HG02870 (cell line): ENCODE measurements at regions not wholly inside any gene's neighbourhood (a gene's known extent, or its start where the extent isn't known, plus 50 kb on each side); places are given as distances from the start of the nearest gene placed in this dataset.
"Not testable (repeated sequence)": the region's sequence is repeated elsewhere in the genome, so short reads cannot be mapped to it uniquely, and the experiment has no call there.

Source experiments
- ATAC-seq: cut with Tn5 transposase; IDR thresholded peaks from one replicate; pipeline ENCODE4 v1.9.1; 2021; ENCODE audit warnings: mild to moderate bottlenecking, moderate library complexity; ENCODE audit not compliant: unreplicated experiment

DNA sequence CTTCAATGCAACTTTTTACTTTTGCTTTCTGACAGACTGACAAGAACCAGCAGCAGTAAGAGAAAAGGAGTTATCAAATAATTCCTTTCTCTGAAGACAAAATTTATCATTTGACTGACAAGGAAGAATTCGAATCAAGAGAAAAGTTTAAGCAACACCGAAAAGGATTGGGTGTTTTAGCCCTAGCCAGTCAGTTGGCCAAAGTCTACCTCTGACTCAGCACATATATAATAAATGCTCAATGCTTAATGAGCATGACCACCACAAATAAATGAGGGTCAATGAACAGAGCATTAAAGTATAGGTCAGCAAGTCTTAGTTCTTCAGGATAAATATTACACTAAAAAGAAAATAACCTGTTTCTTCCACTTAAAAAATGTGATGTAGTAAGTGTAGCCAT lies 1603.5 kb upstream of the C9orf72 start:
- no peak for ATAC-seq

DNA sequence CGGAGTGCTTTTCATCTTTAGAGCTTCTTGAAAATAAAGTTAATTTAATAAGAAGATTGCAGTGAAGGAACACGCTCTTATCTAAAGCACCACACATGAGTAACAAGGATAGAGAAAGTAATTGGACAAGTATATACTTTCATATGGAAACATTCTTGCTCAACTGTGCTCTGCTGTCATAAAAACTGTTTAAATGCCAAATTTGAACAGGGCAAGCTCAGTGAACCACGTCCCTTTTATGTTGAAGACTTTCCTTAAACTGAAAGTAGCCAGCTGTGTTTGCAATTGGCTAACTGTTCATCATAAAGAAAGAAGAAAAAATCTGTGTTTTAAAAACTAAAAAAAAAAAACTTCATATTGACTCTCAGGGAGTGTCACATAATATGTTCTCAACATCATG lies 1610.7 kb upstream of the C9orf72 start:
- ATAC-seq: no peak

DNA sequence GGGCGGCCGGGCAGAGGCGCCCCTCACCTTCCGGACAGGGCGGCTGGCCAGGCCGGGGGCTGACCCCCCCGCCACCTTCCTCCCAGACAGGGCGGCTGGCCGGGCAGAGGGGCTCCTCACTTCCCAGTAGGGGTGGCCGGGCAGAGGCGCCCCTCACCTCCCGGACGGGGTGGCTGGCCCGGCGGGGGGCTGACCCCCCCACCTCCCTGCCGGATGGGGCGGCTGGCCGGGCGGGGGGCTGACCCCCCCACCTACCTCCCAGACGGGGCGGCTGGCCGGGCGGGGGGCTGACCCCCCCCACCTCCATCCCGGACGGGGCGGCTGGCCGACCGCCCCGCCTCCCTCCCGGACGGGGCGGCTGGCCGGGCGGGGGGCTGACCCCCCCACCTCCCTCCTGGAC lies 1615.5 kb upstream of the C9orf72 start:
- not testable (repeated sequence) for ATAC-seq

DNA sequence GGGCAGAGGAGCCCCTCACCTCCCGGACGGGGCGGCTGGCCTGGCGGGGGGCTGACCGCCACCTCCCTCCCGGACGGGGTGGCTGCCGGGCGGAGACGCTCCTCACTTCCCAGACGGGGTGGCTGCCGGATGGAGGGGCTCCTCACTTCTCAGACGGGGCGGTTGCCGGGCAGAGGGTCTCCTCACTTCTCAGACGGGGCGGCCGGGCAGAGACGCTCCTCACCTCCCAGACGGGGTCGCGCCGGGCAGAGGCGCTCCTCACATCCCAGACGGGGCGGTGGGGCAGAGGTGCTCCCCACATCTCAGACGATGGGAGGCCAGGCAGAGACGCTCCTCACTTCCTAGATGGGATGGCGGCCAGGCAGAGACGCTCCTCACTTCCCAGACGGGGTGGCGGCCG lies 1615.9 kb upstream of the C9orf72 start:
- not testable (repeated sequence) for ATAC-seq

DNA sequence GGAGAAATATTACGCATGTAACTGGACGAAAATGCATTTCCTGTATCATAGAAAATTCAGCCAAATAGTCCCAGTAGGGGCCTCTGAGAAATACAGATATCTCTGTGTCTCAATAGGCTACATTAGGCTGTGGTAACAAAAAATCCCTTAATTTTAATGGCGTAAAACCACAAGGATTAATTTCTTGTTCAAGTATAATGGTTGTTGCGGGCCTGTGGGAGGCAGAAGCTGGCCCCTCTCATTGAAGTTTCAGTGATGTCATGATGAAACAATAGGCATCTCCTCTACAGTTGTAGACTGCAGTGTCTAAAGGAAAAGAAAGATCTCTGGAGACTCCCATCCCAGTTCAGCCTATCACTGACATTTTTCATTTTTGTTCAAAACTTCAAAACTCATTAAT lies 1625.6 kb upstream of the C9orf72 start:
- no peak for ATAC-seq

DNA sequence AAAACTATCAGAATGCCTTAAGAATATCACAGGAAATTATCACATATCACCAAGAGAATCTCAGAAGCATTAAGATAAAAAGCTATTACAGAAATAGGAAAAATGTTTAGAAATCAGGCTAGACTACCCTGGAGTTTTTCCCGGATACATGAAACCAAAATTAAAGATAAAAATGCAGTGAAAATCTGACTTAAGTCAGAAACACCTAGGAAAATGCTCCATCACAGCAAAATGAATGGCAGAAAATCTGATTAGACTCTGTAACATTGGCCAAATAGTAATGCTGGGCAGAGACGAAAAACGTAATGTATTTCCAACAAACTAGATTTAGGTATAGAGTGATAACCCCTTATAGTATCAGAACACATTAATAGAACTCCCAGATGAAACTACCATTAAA lies 1626.7 kb upstream of the C9orf72 start:
- no peak for ATAC-seq

DNA sequence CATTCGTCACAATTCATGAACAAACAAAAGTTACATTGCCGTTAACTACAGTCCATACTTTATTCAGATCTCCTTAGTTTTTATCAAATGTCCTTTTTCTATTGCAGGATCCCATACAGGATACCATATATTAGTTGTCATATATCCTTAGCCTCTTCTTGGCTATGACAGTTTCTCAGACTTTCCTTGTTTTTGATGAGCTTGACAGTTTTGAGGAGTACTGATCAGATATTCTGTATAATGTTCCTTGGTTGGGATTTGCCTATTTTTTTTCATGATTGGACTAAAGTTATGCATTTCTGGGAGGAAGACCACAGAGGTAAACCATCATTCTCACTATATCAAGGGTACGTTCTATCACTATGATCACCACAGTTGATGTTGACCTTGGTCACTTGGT lies 1627.4 kb upstream of the C9orf72 start:
- ATAC-seq: no peak

DNA sequence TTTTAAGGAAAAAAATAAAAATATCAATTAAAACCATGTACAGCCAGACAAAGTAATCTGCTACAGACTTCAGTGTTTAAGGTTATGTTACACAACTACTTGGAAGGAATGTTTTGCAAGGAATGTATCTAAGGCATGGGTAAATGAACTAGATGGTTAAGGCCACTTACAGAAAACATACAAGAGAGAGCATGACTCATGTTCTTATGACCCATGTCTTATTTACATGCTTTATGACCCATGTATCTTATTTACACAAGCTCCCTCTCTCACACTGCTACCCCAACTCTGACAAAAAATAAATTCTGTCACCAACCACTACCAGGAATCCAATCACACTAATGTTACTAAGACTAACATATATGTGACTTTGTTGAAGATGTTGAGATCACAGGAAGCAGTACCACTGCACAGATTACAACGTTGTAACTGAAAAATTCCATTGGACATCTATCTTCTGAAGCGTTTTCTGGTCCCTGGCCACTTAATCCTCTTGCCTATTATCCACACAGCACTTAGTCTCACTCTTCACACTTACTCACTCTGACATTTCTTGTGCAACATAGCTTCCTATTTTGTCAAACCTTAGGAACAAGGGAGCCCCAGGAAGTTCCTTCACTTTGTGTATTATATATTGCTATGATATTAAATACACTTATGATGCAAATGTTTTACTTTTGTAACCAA lies 1630.1 kb upstream of the C9orf72 start:
- ATAC-seq: no peak

DNA sequence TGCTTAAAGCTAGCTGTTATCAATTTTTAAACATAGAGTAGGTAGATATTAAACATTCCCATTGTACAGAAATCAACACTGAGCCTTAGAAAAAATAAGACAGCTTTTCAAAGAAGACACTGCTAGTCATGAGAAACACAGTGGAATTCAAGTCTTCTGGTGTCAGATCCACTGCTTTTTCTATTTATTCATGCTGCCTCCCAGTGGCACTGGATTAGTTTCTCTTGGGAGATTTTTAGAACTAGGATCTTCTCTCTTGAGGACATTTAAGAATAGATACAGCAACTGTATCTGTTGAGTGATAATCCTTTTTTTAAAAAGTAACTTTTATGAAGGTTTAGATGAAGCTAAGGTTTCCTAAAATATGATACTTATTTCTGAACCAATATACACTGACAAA lies 1635.4 kb upstream of the C9orf72 start:
- no peak for ATAC-seq

DNA sequence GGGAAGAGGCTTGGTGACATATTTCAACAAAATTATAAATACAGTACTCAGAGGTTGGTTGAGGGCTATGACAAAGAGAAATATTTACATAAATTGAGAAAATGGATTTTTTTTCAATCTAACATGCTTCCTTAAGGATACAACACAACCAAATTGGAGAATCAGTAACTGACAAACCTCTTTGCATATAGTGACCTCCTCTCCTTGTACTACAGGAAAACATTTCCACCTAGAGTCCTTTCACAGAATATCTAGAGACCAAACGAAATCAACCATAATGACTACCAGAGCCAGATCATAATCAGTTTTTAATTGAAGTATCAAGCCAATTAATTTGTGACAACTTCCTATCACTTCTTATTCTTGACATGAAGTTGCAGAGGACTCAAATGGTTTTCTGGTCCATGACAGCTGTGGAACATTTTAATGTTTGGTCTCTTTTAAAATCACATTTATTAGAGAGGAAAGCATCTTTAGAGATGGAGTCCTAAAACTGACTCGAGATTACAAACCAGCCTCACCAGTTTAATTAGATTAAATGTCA lies 1636.5 kb upstream of the C9orf72 start:
- no peak for ATAC-seq

DNA sequence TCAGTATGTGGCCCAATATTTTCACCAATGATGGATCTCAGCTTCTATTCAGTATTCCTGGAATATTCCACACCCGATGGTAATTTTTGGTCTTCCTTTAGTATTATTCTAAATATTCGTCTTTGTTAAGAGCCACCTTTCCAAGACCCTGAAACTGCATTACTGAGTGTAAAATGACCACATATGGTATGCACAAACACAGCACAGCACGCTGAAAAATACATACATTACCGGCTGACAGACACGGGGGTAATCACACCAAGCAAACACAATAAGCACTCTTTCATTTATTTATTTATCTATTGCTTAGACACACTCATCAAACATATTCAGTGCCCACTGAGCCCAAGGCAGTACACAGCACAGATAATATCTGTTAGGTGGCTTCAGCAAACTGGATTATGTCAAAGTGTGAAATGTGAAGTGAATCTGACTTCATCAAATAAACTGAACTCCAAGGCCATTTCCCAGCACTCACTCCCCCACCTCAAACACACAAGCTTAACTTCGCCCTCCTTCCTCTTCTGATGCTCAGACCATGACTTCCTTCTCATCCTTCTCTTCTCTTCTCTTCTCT lies 1637.8 kb upstream of the C9orf72 start:
- no peak for ATAC-seq

DNA sequence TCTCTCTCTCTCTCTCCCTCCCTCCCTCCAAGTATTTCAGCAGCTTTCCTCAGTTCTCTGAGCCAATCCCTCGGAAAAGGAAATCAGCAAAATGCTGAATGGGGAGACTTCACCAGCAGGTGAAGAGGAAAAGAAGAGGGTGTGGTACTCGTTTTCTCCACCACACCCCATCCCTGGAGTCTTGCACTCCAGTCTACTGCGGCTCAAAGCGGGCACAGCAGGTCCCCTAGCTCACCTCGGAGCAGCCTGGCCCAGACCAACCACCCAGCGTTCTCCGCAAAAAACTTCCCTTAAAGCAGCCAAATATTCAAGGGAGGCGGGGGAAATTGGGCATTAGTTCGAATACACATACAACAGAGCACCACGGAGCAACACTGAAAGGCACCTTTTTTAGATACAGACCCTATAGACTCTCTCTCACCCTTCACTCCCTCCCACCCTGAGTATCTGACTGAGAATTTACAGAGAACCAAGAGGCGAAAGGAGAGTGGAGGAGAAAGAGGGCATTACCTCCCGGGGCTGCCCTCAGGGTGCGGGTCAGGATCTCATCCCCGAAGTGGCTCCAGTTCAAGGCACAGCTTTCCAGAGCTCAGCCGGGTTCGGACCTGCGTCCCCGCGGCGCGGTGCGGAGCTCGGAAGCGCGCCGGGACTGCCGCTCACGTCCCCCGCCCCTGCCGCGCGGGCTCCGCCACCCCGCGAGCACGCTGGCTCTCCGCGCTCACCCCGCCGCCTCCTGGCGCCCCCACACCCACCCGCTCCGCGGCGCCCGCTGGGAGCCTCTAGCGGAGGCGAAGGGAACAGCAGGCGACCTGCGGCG lies 1638.5 kb upstream of the C9orf72 start:
- peak; percentile 75 for ATAC-seq

DNA sequence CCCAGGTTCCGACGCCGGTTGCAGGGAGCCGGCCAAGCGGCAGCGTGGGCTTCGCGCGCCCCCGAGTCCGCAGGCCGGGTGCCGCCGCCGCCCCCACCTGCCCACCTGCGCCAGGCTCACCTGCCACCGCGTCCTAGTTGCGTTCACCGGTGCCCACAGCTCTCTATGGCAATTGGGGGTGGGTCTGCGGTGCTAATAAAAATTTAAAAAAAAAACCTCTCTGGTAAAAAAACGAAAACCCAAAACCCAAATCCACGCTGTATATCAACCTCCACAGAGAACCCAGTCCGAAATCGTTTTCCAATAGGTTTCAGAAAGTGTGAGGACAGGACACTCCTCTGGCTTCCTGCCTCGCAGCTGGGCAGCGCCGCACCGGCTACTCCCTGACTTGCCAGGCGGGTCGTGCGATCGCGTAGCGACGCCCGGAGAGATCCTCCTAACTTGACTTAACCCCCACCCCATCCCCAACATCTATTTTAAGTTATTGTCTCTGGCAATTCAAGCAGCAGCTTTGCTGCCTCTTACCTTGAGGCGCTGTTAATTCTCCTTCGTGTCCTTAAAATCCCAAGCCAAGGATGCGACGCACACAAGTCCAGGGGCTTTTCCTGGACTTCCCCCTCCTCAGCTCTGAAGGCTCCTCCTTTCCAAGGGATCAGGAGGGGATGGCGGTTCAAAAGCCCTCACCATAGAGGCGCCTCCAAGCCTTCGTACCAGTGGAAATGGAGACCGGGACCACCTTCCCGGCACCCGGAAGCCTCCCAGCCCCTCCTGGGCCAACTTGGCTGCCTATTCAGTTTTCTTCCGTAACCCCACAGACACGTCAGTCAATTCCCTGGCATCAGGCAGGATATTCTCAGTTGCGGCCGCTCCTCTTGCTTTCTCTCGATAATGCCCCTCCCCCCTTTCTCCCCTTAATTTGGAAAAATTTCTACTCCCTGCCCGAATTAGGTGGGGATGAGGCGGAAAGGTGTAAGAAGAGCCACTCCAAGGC lies 1639.4 kb upstream of the C9orf72 start:
- no peak for ATAC-seq

DNA sequence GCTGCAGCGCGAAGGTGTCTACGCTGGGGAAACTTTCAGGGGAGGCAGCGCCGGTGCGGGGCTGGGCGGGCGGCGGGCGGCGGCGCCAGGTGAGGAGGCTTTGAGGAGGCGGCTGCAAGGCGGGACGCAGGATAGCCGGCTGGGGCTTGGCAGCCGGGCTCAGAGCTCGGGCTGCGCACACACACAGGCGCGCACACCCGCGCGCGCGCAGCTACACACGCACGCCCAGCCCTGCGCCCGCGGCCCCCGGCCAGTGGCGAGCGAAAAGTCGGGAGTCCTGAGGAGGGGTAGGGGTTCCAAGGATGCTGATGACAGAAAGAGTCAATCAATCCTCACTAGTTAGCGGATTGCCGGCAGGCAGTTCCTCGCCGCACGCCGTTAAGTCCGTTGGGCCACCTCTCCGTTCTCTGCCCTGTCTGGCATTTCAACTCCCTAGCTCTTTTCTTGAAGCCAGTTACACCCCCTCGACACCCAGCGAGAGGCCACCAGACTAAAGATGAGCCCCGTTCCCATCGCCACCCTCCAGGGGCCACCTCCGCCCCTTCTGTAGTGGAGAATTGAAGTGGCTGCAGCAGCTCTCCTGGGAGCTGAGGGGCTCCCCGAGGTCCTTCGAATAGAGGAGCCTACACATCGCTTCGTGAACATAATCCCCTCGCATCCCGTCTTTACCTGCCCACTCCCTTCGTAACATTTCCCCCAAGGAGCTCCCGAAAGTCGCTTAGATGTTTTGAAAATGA lies 1640.3 kb upstream of the C9orf72 start, which contains the start of gene LINGO2:
TSS of gene LINGO2 (minus strand) at position 185 of the 737 bp plus-strand sequence.
- no peak for ATAC-seq

DNA sequence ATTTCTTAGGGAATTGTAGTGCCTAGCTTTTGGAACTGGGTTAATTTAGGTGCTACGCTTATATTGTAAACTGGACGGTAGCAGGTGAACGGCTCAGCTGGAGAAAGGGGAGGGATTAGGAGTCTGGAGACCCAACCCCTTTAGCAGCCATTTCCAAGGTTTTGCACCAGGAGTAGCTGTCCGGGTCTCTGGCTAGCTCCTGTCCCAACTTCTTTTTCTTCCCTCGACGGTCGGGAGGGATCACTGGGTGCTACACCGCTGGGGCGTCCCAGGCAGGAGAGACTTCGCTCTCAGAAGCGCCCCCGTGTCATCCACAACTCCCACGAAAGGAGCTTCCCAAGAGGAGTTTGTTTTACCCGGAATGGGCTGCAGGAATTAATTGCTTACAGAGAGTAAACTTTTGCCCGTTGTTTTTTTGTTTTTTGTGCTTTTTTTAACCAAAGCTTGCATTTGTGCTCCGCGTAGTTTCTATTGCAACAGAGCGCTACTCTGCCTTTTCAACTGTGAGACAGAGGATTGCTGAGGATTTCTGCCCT lies 1640.9 kb upstream of the C9orf72 start:
- no peak for ATAC-seq

DNA sequence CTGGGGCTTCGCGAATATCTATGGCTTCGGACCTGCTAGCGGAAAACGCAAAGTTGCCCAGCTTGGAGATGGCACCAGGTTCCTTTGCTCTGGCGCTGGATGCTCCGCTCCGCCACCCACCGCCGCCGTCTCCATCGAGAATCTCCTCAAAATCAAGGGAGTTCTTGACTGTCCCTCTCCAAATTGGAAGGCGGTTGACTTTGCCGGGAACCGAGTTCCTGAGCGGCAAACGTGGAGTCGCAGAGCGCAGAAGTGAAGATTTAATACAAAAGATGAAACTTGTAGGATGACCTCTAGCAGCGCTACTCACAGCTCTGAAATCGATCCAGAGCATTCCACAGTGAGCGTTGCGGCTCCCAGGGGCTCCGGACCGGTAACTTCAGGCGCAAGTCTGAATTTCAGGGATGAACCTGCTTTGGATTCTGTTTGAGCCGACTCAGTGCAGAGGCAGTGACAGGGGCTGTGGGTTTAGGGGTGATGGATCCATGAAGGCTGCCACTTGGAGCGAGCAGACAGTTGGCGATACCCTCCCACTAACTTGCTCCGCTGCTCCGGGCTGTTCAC lies 1641.5 kb upstream of the C9orf72 start:
- ATAC-seq: no peak

DNA sequence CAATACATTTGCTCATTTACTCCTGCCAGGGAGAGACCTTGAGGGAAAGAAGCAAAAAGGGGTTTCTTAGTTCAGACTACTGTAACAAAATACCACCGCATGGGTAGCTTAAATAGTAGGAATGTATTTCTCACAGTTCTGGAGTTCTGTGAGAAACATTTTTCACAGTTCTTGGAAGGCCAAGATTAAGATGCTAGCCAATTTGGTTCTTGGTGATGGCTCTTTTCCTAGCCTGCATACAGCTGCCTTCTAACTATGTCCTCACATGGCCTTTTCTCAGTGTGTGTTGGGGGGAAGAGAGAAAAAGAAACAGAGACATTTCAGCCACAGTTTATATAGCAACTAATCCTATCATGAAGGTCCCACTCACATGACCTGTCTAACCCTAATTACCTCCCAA lies 1644.7 kb upstream of the C9orf72 start:
- ATAC-seq: no peak

DNA sequence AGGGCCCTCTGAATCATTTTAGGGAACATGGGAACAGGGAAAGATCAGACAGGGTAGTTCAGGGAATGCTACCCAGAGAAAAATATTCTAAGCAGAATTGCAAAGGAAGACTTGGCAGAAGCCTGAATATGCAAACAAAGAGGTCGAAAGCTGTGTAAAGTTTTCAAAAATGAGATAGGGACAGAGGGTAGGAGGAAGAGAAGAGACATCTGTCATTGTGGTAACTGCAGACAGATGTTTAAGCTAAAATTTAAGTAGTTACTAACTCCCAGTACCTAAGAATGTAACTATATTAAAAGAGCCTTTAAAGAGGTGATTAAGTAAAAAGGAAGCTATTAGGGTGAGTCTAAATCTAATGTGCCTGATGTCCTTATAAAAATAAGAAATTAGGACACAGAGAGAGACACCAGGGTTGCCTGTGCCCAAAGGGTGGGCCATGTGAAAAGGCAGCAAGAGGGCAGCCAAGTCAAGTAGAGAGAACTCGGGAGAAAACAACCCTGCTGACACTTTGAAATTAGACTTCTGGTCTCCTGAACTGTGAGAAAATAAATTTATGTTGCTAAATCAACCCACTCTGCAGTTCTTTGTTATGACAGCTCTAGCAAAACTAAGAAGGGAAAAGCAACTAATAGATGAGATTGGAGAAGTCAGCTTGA lies 1647.4 kb upstream of the C9orf72 start:
- no peak for ATAC-seq

DNA sequence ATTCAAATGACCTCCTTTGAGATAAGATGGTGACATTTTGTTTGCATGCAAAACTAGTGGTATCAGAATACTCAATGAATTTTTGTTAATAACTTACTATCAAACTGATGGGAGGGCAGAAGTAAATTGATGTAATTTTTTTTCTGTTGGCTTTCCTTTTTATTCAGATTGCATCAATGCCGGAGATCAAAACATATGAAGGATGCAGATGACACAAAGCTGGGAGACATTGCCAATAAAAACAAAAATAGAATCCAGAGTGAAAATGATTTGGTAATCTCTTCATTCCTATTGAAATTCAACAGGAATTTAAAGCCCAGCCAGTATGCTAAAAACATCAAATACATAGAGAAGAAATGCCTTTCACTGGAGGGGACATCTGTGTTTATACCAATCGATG lies 1655.3 kb upstream of the C9orf72 start:
- ATAC-seq: no peak
